ENCODE measurements at regions not wholly inside any gene's neighbourhood (a gene's known extent, or its start where the extent isn't known, plus 50 kb on each side); places are given as distances from the start of the nearest gene placed in this dataset.
"Not testable (repeated sequence)": the region's sequence is repeated elsewhere in the genome, so short reads cannot be mapped to it uniquely, and the experiment has no call there.

GRCh38 chr18:39611381-39612100 is 2045.9 kb upstream of the CELF4 start:
- DNase-seq, result peak; percentile 48

- DNase-seq, result no peak
Observed at GRCh38 chr18:39607034-39607433, 2041.4 kb upstream of the CELF4 start.

- DNase-seq, result peak; percentile 26
Observed at GRCh38 chr18:39604836-39605235, 2039.2 kb upstream of the CELF4 start.

GRCh38 chr18:39602131-39602530 is 2036.5 kb upstream of the CELF4 start:
- DNase-seq, result no peak

- DNase-seq, result no peak
Observed at GRCh38 chr18:39600894-39601293, 2035.3 kb upstream of the CELF4 start.

- no peak for DNase-seq
Observed at GRCh38 chr18:39599251-39599650, 2033.7 kb upstream of the CELF4 start.

GRCh38 chr18:39596891-39597290 is 2031.3 kb upstream of the CELF4 start:
- DNase-seq, result no peak

GRCh38 chr18:39596221-39596620 is 2030.6 kb upstream of the CELF4 start:
- DNase-seq, result peak; percentile 14

- DNase-seq, result no peak
Observed at GRCh38 chr18:39594206-39594605, 2028.6 kb upstream of the CELF4 start.

GRCh38 chr18:39591649-39592048 is 2026.1 kb upstream of the CELF4 start:
- no peak for DNase-seq

- no peak for DNase-seq
Observed at GRCh38 chr18:39589496-39589895, 2023.9 kb upstream of the CELF4 start.

GRCh38 chr18:39587586-39587985 is 2022.0 kb upstream of the CELF4 start:
- DNase-seq, result peak; percentile 27

GRCh38 chr18:39586741-39587140 is 2021.1 kb upstream of the CELF4 start:
- no peak for DNase-seq

GRCh38 chr18:39574897-39575296 is 2009.3 kb upstream of the CELF4 start:
- no peak for DNase-seq

- DNase-seq, result no peak
Observed at GRCh38 chr18:39571511-39571910, 2005.9 kb upstream of the CELF4 start.

- not testable (repeated sequence) for DNase-seq
Observed at GRCh38 chr18:39565551-39566230, 2000.1 kb upstream of the CELF4 start.

GRCh38 chr18:39564716-39565115 is 1999.1 kb upstream of the CELF4 start:
- no peak for DNase-seq

GRCh38 chr18:39561126-39561525 is 1995.5 kb upstream of the CELF4 start:
- peak; percentile 70 for DNase-seq

GRCh38 chr18:39558658-39559057 is 1993.1 kb upstream of the CELF4 start:
- DNase-seq, result peak; percentile 23

GRCh38 chr18:39555496-39555895 is 1989.9 kb upstream of the CELF4 start:
- peak; percentile 42 for DNase-seq

GRCh38 chr18:39550701-39551100 is 1985.1 kb upstream of the CELF4 start:
- DNase-seq, result no peak

GRCh38 chr18:39549144-39549543 is 1983.5 kb upstream of the CELF4 start:
- no peak for DNase-seq

GRCh38 chr18:39531659-39532058 is 1966.1 kb upstream of the CELF4 start:
- no peak for DNase-seq

- no peak for DNase-seq
Observed at GRCh38 chr18:39529358-39529757, 1963.8 kb upstream of the CELF4 start.

- DNase-seq, result no peak
Observed at GRCh38 chr18:39527465-39527864, 1961.9 kb upstream of the CELF4 start.
